CD14-positive monocyte (primary cell): ENCODE measurements at regions not wholly inside any gene's neighbourhood (a gene's known extent, or its start where the extent isn't known, plus 50 kb on each side); places are given as distances from the start of the nearest gene placed in this dataset.
"Not testable (repeated sequence)": the region's sequence is repeated elsewhere in the genome, so short reads cannot be mapped to it uniquely, and the experiment has no call there.

ENCODE experiments used
- DNase-seq, 3 donors: peaks; one replicate each; pipeline ENCODE4 v3.0.0-alpha.2; 2011 to 2022
- H2AFZ ChIP-seq: 2 replicates; pipeline ENCODE4 v1.6.0; 2012; ENCODE audit warnings: mild to moderate bottlenecking, low read depth, low read length, inconsistent platforms; ENCODE audit not compliant: insufficient read depth, poor library complexity, severe bottlenecking
- H3K27ac ChIP-seq, 2 donors: 1 replicate in 1 of 2; 2 replicates in 1 of 2; pipeline ENCODE4 v1.5.1; 2012 to 2013; ENCODE audit warnings: low read length in 2 of 2, control low read depth in 1 of 2, inconsistent platforms in 1 of 2, low read depth in 1 of 2, mild to moderate bottlenecking in 1 of 2
- H3K27me3 ChIP-seq, 2 donors: one replicate each; pipeline versions ENCODE4 v1.6.0 to v1.6.1; 2011 to 2013; ENCODE audit warnings: low read length in 2 of 2; ENCODE audit not compliant: control insufficient read depth in 2 of 2, insufficient read depth in 2 of 2
- H3K36me3 ChIP-seq, 2 donors: replicated peaks in 1 of 2; 1 replicate in 1 of 2; 2 replicates in 1 of 2; pipeline versions ENCODE4 v1.5.1 to v1.6.1; 2012 to 2013; ENCODE audit warnings: low read length in 2 of 2, control low read depth in 1 of 2, inconsistent platforms in 1 of 2, mild to moderate bottlenecking in 1 of 2; ENCODE audit not compliant: insufficient read depth in 2 of 2, control insufficient read depth in 1 of 2
- H3K4me1 ChIP-seq, 2 donors: 1 replicate in 1 of 2; 2 replicates in 1 of 2; pipeline versions ENCODE4 v1.5.1 to v1.6.1; 2012 to 2013; ENCODE audit warnings: low read length in 2 of 2, control low read depth in 1 of 2, inconsistent platforms in 1 of 2, mild to moderate bottlenecking in 1 of 2, moderate library complexity in 1 of 2; ENCODE audit not compliant: insufficient read depth in 2 of 2, control insufficient read depth in 1 of 2
- H3K4me2 ChIP-seq: replicated peaks from 2 replicates; pipeline ENCODE3; 2012; ENCODE audit warnings: low read length, moderate library complexity, mild to moderate bottlenecking; ENCODE audit not compliant: poor library complexity, severe bottlenecking; ENCODE audit errors: extremely low read depth
- H3K4me3 ChIP-seq, 3 experiments: fragments of 200-600 bp in 1 of 3; sonication (generic) in 1 of 3; replicated peaks in 1 of 3; 1 replicate in 2 of 3; 2 replicates in 1 of 3; pipeline ENCODE4 v1.5.1; 2011 to 2013; ENCODE audit warnings: low read length in 3 of 3, mild to moderate bottlenecking in 3 of 3, control low read depth in 2 of 3, low read depth in 2 of 3, inconsistent platforms in 1 of 3, moderate library complexity in 1 of 3
- H3K79me2 ChIP-seq: 2 replicates; pipeline ENCODE4 v1.6.0; 2012; ENCODE audit warnings: mild to moderate bottlenecking, control low read depth, inconsistent platforms, low read length, moderate library complexity; ENCODE audit not compliant: insufficient read depth
- H3K9ac ChIP-seq: 2 replicates; pipeline ENCODE4 v1.6.0; 2017; ENCODE audit warnings: low read length, mild to moderate bottlenecking; ENCODE audit not compliant: insufficient read depth, poor library complexity, severe bottlenecking
- H3K9me3 ChIP-seq, 2 donors: replicated peaks in 1 of 2; 1 replicate in 1 of 2; 2 replicates in 1 of 2; pipeline versions ENCODE4 v1.5.1 to v1.6.1; 2012 to 2013; ENCODE audit warnings: low read length in 2 of 2, control low read depth in 1 of 2; ENCODE audit not compliant: control insufficient read depth in 1 of 2, insufficient read depth in 1 of 2
- H4K20me1 ChIP-seq: 2 replicates; pipeline ENCODE4 v1.6.0; 2012; ENCODE audit warnings: mild to moderate bottlenecking, low read length, control low read depth, moderate library complexity; ENCODE audit not compliant: insufficient read depth
- H3K27ac Mint-ChIP-seq, 7 donors: one replicate each; pipeline ENCODE4 v1.8.0; 2020; ENCODE audit warnings: mild to moderate bottlenecking in 7 of 7, mixed read lengths in 7 of 7, moderate library complexity in 6 of 7, inconsistent platforms in 2 of 7
- H3K27me3 Mint-ChIP-seq, 3 donors: one replicate each; pipeline ENCODE4 v1.8.0; 2021 to 2022; ENCODE audit warnings: low read depth in 3 of 3, mild to moderate bottlenecking in 3 of 3, mixed read lengths in 3 of 3, moderate library complexity in 3 of 3, inconsistent platforms in 1 of 3
- H3K36me3 Mint-ChIP-seq, 2 donors: one replicate each; pipeline ENCODE4 v1.8.0; 2020; ENCODE audit warnings: mixed read lengths in 2 of 2, inconsistent platforms in 1 of 2, mild to moderate bottlenecking in 1 of 2
- H3K4me1 Mint-ChIP-seq: one replicate; pipeline ENCODE4 v1.8.0; 2020; ENCODE audit warnings: mild to moderate bottlenecking, mixed read lengths
- H3K4me3 Mint-ChIP-seq, 2 donors: one replicate each; pipeline ENCODE4 v1.8.0; 2020; ENCODE audit warnings: mild to moderate bottlenecking in 2 of 2, mixed read lengths in 2 of 2, moderate library complexity in 1 of 2
- H3K9me3 Mint-ChIP-seq, 7 donors: one replicate each; pipeline ENCODE4 v1.8.0; 2020 to 2022; ENCODE audit warnings: mixed read lengths in 7 of 7, mild to moderate bottlenecking in 6 of 7, moderate library complexity in 6 of 7, inconsistent platforms in 2 of 7
- WGBS: methylation state at CpG from one replicate; pipeline ENCODE4 v1.1.5; 2013; ENCODE audit warnings: missing lambda C conversion rate; ENCODE audit not compliant: insufficient coverage; 5-methylcytosine and 5-hydroxymethylcytosine counted together
- intact Hi-C, 2 donors: fragments of 100-400 bp; cut with micrococcal nuclease; formaldehyde crosslinking; loops; one replicate each; pipeline versions ENCODE4 v1.15.0 to v1.15.1; 2023
- TF ChIP-seq, protein P1 (sequence below): fragments of 200-600 bp; IDR thresholded peaks from one replicate; pipeline ENCODE4 v1.8.0; 2022; ENCODE audit warnings: antibody characterized with exemption, mild to moderate bottlenecking

DNA sequence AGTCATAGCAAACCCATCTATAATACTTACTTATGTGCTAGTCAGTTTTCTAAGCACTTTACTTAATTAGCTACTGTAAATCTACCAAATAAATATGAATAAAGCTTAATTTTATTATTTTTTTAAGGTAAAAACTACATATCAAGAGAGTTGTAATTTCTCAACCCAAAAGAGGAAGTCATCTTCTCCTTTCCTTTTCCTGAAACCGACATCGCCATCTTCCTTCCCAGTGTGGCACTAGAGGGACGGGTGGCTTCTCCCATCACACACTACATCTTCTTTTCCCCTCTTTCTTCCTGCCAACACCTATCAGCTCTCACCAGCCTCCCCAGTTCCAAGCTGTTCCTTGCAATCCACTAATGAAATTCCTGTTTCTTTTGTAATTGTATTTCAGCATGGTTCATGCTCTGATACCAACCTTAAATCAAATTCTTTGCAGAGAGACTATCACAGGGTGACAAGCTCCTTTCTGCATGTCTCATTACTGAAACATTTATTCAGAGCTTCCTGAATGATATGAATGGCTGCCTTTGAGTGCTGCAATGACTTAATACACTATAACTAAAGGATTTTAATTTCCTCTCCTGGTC, 251.6 kb upstream of the FAM78B start:
- TF ChIP-seq, protein P1, sequence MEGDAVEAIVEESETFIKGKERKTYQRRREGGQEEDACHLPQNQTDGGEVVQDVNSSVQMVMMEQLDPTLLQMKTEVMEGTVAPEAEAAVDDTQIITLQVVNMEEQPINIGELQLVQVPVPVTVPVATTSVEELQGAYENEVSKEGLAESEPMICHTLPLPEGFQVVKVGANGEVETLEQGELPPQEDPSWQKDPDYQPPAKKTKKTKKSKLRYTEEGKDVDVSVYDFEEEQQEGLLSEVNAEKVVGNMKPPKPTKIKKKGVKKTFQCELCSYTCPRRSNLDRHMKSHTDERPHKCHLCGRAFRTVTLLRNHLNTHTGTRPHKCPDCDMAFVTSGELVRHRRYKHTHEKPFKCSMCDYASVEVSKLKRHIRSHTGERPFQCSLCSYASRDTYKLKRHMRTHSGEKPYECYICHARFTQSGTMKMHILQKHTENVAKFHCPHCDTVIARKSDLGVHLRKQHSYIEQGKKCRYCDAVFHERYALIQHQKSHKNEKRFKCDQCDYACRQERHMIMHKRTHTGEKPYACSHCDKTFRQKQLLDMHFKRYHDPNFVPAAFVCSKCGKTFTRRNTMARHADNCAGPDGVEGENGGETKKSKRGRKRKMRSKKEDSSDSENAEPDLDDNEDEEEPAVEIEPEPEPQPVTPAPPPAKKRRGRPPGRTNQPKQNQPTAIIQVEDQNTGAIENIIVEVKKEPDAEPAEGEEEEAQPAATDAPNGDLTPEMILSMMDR: no peak
- H3K4me3 ChIP-seq: no peak overlapping the region
- H3K9me3 ChIP-seq: peaks cover 5 to 10% of the 10 kb centered on the region in 2 donors
- no peaks in the 10 kb centered on the region for H3K27me3 ChIP-seq
- Mint-ChIP-seq H3K27ac (no peak overlapping the region), H3K4me3 (no peak overlapping the region), H3K36me3 (no peaks in the 10 kb centered on the region), H3K27me3 (peaks cover 0 to 1% (median 0%) of the 10 kb centered on the region in 3 donors), H3K9me3 (peaks cover 3 to 21% (median 6%) of the 10 kb centered on the region in 7 donors), H3K4me1 (peaks cover 2% of the 10 kb centered on the region)
- no peaks in the 10 kb centered on the region for H3K4me1 ChIP-seq
- no peaks in the 10 kb centered on the region for H3K36me3 ChIP-seq
- no peaks in the 10 kb centered on the region for H3K79me2 ChIP-seq
- no peak overlapping the region for H2AFZ ChIP-seq
- no peak overlapping the region for H3K27ac ChIP-seq
- no peak overlapping the region for H3K9ac ChIP-seq
- DNase-seq: no peak
- intact Hi-C loops: no loop called here
- 29% methylated on average over 1 of the region's 3 CpGs for WGBS
- H4K20me1 ChIP-seq: no peaks in the 10 kb centered on the region
- H3K4me2 ChIP-seq: no peak overlapping the region

DNA sequence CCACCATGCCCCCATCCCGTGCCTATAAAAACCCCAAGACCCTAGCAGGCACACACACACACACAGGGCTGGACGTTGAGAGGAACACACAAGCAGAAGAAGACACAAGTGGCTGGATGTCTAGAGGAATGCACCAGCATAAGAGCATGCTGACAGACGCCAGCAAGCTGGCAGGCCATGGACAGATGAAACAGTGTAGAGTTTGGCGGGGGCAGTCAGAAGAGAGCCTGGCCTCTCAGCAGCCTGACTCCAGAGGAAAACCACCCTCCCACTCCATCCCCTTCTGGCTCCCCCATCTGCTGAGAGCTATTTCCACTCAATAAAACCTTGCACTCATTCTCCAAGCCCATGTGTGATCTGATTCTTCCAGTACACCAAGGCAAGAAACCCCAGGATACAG, 255.8 kb upstream of the FAM78B start:
- intact Hi-C loops, H3K27ac Mint-ChIP-seq, H3K4me3 ChIP-seq, H3K36me3 ChIP-seq, H3K79me2 ChIP-seq, H3K4me3 Mint-ChIP-seq, H4K20me1 ChIP-seq, DNase-seq, H3K27me3 Mint-ChIP-seq, H3K27ac ChIP-seq, H3K4me2 ChIP-seq, H3K9me3 ChIP-seq, H3K9ac ChIP-seq, H3K4me1 ChIP-seq, H2AFZ ChIP-seq, H3K9me3 Mint-ChIP-seq, H3K36me3 Mint-ChIP-seq, H3K4me1 Mint-ChIP-seq, H3K27me3 ChIP-seq: not testable (repeated sequence)
- WGBS: 75% methylated on average over 1 of the region's 4 CpGs
